Body of pancreas (tissue), 4 donors: ENCODE measurements at regions not wholly inside any gene's neighbourhood (a gene's known extent, or its start where the extent isn't known, plus 50 kb on each side); places are given as distances from the start of the nearest gene placed in this dataset.

Experiments
- ATAC-seq: fragments of 150-250 bp; one replicate; pipeline ENCODE4 v1.9.1; 2016
- DNase-seq, 4 donors: peaks; one replicate each; pipeline ENCODE4 v3.0.0-alpha.2; 2019
- H3K27ac ChIP-seq, 4 donors: fragments of 200-600 bp; sonication (generic); 1 replicate in 3 of 4; 2 replicates in 1 of 4; pipeline versions ENCODE4 v1.5.1 to v1.6.1; 2016 to 2019; ENCODE audit warnings: mild to moderate bottlenecking in 1 of 4, mixed read lengths in 1 of 4, moderate library complexity in 1 of 4
- H3K27me3 ChIP-seq, 2 donors: fragments of 200-600 bp; sonication (generic); one replicate each; pipeline ENCODE4 v1.6.0; 2016; ENCODE audit warnings: mild to moderate bottlenecking in 1 of 2
- H3K36me3 ChIP-seq, 2 donors: fragments of 200-600 bp; sonication (generic); replicated peaks in 1 of 2; 2 replicates each; pipeline ENCODE4 v1.5.1; 2016; ENCODE audit warnings: low read depth in 2 of 2; ENCODE audit not compliant: insufficient read depth in 1 of 2
- H3K4me1 ChIP-seq: fragments of 200-600 bp; sonication (generic); one replicate; pipeline ENCODE4 v1.6.0; 2016
- H3K4me3 ChIP-seq, 2 donors: fragments of 200-600 bp; sonication (generic); 1 replicate in 1 of 2; 2 replicates in 1 of 2; pipeline ENCODE4 v1.5.1; 2016 to 2019
- H3K9me3 ChIP-seq, 3 donors: fragments of 200-600 bp; sonication (generic); 1 replicate in 2 of 3; 2 replicates in 1 of 3; pipeline ENCODE4 v1.5.1; 2016
- CTCF ChIP-seq, 7 experiments: fragments of 450-650 bp in 4 of 7; fragments of 200-600 bp in 3 of 7; sonication (generic) in 3 of 7; IDR thresholded peaks; one replicate each; pipeline ENCODE4 v1.5.1; 2016 to 2019; ENCODE audit warnings: antibody characterized with exemption in 7 of 7
- POLR2A ChIP-seq, 3 donors: fragments of 450-650 bp; IDR thresholded peaks; one replicate each; pipeline ENCODE4 v1.6.1; 2016; ENCODE audit warnings: antibody characterized with exemption in 3 of 3, mild to moderate bottlenecking in 2 of 3
- WGBS, 2 donors: methylation state at CpG; one replicate each; pipeline ENCODE4 v1.1.5; 2017; 5-methylcytosine and 5-hydroxymethylcytosine counted together
- intact Hi-C: fragments of 100-400 bp; cut with DNase I; formaldehyde crosslinking; loops from one replicate; pipeline ENCODE4 v1.15.1; 2023

DNA sequence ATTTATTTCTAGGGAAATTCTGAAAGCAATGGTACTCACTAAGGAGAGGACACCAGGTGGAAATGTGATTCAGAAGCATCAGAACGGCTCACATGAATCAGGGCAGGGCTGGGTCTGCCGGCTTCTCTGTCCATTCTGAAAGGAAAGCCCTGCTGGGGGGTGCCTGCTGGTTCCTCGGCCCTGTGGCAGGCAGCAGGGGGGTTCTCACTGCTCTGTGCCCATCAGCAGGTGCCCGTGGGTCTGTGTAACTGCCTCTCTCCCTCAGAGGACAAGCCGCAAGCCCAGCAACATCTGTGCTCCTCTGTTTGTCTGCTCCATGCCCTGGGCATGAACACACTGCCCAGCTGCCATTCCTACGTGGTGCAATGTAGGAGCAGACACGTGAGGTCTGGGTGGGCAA, 74.9 kb upstream of the ZNF423 start:
- Histone ChIP-seq H3K27me3 (no peaks in the 10 kb centered on the region), H3K9me3 (no peaks in the 10 kb centered on the region), H3K27ac (no peak overlapping the region), H3K4me1 (no peaks in the 10 kb centered on the region), H3K4me3 (no peak overlapping the region), H3K36me3 (no peaks in the 10 kb centered on the region)
- intact Hi-C loops: no loop called here
- TF ChIP-seq POLR2A (IDR thresholded peaks at IDR 0.05) (no peak), CTCF (IDR thresholded peaks at IDR 0.05) (no peak)
- no peak for ATAC-seq
- DNase-seq: no peak
- 53 to 61% methylated on average over 7 of the region's 7 CpGs for WGBS, 2 donors

DNA sequence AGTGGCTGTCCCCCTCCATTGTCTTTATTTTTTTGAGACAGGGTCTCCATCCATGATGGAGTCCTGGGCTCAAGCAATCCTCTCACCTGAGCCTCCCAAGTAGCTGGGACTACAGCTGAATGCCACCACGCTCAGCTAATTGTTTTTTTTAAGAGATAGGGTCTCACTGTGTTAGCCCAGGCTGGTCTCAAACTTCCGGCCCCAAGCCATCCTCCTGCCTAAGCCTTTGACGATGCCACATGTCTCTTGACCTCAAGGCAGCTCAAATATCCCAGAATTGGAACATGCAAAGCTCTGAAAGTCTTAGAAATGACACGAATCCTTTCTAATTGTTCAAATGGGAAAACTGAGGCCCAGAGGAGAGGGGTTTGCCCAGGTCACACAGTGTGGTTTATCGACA, 75.4 kb upstream of the ZNF423 start:
- H3K36me3 ChIP-seq: no peaks in the 10 kb centered on the region

GRCh38 chr16:49931916-49932315, 76.0 kb upstream of the ZNF423 start:
- TF ChIP-seq POLR2A (IDR thresholded peaks at IDR 0.05): no peak
- no peak for TF ChIP-seq CTCF (IDR thresholded peaks at IDR 0.05)
- Histone ChIP-seq H3K36me3 (no peaks in the 10 kb centered on the region), H3K9me3 (no peaks in the 10 kb centered on the region), H3K4me1 (no peaks in the 10 kb centered on the region), H3K4me3 (no peak overlapping the region), H3K27ac (no peak overlapping the region), H3K27me3 (no peaks in the 10 kb centered on the region)
- DNase-seq (no peak), ATAC-seq (no peak)
- 87 to 91% methylated on average over 8 to 10 of the region's 10 CpGs for WGBS, 2 donors
- intact Hi-C loops: no loop called here

More for the DNA sequence above, 75.4 kb upstream of the ZNF423 start:
- intact Hi-C loops: no loop called here
- ATAC-seq (no peak), DNase-seq (no peak)
- no peak overlapping the region for H3K27ac ChIP-seq
- H3K4me1 ChIP-seq: no peaks in the 10 kb centered on the region
- TF ChIP-seq POLR2A (IDR thresholded peaks at IDR 0.05) (no peak), CTCF (IDR thresholded peaks at IDR 0.05) (no peak)
- no peaks in the 10 kb centered on the region for H3K27me3 ChIP-seq
- no peak overlapping the region for H3K4me3 ChIP-seq
- 69 to 74% methylated on average over 5 of the region's 5 CpGs for WGBS, 2 donors
- H3K9me3 ChIP-seq: no peaks in the 10 kb centered on the region

GRCh38 chr16:49932434-49932833, 76.5 kb upstream of the ZNF423 start:
- WGBS, 2 donors: 54 to 57% methylated on average over 8 of the region's 8 CpGs

More at GRCh38 chr16:49932434-49932833, 76.5 kb upstream of the ZNF423 start:
- Histone ChIP-seq H3K4me3 (no peak overlapping the region), H3K27me3 (no peaks in the 10 kb centered on the region), H3K9me3 (no peaks in the 10 kb centered on the region), H3K4me1 (no peaks in the 10 kb centered on the region), H3K27ac (no peak overlapping the region), H3K36me3 (no peaks in the 10 kb centered on the region)
- intact Hi-C loops: no loop called here
- DNase-seq: no peak
- TF ChIP-seq POLR2A (IDR thresholded peaks at IDR 0.05): no peak
- TF ChIP-seq CTCF (IDR thresholded peaks at IDR 0.05): no peak
- no peak for ATAC-seq
